Thyroid gland (tissue), 4 donors: ENCODE measurements at regions not wholly inside any gene's neighbourhood (a gene's known extent, or its start where the extent isn't known, plus 50 kb on each side); places are given as distances from the start of the nearest gene placed in this dataset.
"Not testable (repeated sequence)": the region's sequence is repeated elsewhere in the genome, so short reads cannot be mapped to it uniquely, and the experiment has no call there.

ENCODE experiments used
- DNase-seq, 2 donors: peaks; one replicate each; pipeline ENCODE4 v3.0.0-alpha.2; 2019
- H3K27ac ChIP-seq, 3 donors: fragments of 200-600 bp; sonication (generic); 1 replicate in 2 of 3; 2 replicates in 1 of 3; pipeline ENCODE4 v1.5.1; 2016 to 2019; ENCODE audit warnings: mild to moderate bottlenecking in 1 of 3, moderate library complexity in 1 of 3
- H3K27me3 ChIP-seq: fragments of 200-600 bp; sonication (generic); one replicate; pipeline ENCODE4 v1.5.1; 2019
- H3K36me3 ChIP-seq, 2 donors: fragments of 200-600 bp; sonication (generic); one replicate each; pipeline ENCODE4 v1.5.1; 2016 to 2019
- H3K4me1 ChIP-seq, 2 donors: fragments of 200-600 bp; sonication (generic); one replicate each; pipeline ENCODE4 v1.5.1; 2017 to 2019
- H3K4me3 ChIP-seq, 3 donors: fragments of 200-600 bp; sonication (generic); replicated peaks in 1 of 3; 1 replicate in 2 of 3; 2 replicates in 1 of 3; pipeline ENCODE4 v1.5.1; 2016; ENCODE audit warnings: mild to moderate bottlenecking in 1 of 3
- H3K9me3 ChIP-seq: fragments of 200-600 bp; sonication (generic); one replicate; pipeline ENCODE4 v1.5.1; 2017
- WGBS, 2 donors: methylation state at CpG; one replicate each; pipeline ENCODE4 v1.1.5; 2017; 5-methylcytosine and 5-hydroxymethylcytosine counted together
- intact Hi-C: fragments of 100-400 bp; cut with DNase I; formaldehyde crosslinking; loops from one replicate; pipeline ENCODE4 v1.15.1; 2023

- WGBS, 2 donors, result 100% methylated on average over 6 to 9 of the region's 30 CpGs
- H3K27me3 ChIP-seq, intact Hi-C loops, H3K27ac ChIP-seq, H3K4me3 ChIP-seq, H3K9me3 ChIP-seq, DNase-seq, H3K4me1 ChIP-seq, H3K36me3 ChIP-seq: not testable (repeated sequence)
Observed at GRCh38 chr9:138174954-138175353, 297.4 kb downstream of the CACNA1B start.

DNA sequence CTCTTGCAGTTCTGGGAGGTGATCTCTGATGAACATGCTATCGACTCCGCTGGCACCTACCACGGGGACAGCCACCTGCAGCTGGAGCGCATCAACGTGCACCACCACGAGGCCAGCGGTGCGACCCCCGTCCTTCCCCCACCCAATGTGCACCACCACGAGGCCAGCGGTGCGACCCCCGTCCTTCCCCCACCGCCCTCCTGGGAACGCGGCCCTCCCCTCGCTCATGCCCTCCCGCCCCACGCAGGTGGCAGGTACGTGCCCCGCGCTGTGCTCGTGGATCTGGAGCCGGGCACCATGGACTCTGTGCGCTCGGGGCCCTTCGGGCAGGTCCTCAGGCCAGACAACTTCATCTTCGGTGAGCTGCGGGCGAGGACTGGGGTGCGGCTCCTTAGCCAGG lies 297.8 kb downstream of the CACNA1B start:
- H3K9me3 ChIP-seq, intact Hi-C loops, H3K27ac ChIP-seq, H3K27me3 ChIP-seq, H3K36me3 ChIP-seq, H3K4me1 ChIP-seq, H3K4me3 ChIP-seq, DNase-seq: not testable (repeated sequence)
- WGBS, 2 donors, result 96 to 97% methylated on average over 6 to 17 of the region's 31 CpGs

DNA sequence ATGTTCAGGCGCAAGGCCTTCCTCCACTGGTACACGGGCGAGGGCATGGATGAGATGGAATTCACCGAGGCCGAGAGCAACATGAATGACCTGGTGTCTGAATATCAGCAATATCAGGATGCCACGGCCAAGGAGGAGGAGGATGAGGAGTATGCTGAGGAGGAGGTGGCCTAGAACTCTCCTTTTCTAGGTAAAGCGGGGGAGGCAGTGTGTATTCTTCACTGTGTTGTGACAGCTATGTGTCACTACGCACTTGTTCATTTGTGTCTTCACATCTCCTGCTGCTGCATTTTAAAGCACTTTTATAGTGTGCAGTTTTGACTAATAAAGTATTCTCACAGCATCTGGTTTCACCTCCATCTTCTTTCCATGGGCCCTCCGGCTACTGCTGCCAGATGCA lies 299.5 kb downstream of the CACNA1B start:
- DNase-seq, H3K4me3 ChIP-seq, H3K4me1 ChIP-seq, intact Hi-C loops, H3K36me3 ChIP-seq, H3K9me3 ChIP-seq, H3K27me3 ChIP-seq, H3K27ac ChIP-seq: not testable (repeated sequence)
- WGBS, 2 donors, result 79 to 89% methylated on average over 9 of the region's 9 CpGs

GRCh38 chr9:138179003-138179402 lies 301.4 kb downstream of the CACNA1B start:
- DNase-seq, H3K27me3 ChIP-seq, H3K27ac ChIP-seq, H3K4me3 ChIP-seq, H3K4me1 ChIP-seq, H3K36me3 ChIP-seq, H3K9me3 ChIP-seq, intact Hi-C loops: not testable (repeated sequence)
- 67 to 79% methylated on average over 1 to 4 of the region's 4 CpGs for WGBS, 2 donors

- WGBS, 2 donors, result 27 to 38% methylated on average over 3 of the region's 3 CpGs
- H3K4me3 ChIP-seq, intact Hi-C loops, DNase-seq, H3K27ac ChIP-seq, H3K9me3 ChIP-seq, H3K27me3 ChIP-seq, H3K4me1 ChIP-seq, H3K36me3 ChIP-seq: not testable (repeated sequence)
Observed at GRCh38 chr9:138179671-138180070, 302.1 kb downstream of the CACNA1B start.

GRCh38 chr9:138181963-138182362 lies 304.4 kb downstream of the CACNA1B start:
- H3K27ac ChIP-seq, H3K4me3 ChIP-seq, intact Hi-C loops, H3K27me3 ChIP-seq, H3K4me1 ChIP-seq, DNase-seq, H3K9me3 ChIP-seq, H3K36me3 ChIP-seq: not testable (repeated sequence)
- WGBS, 2 donors, result 49 to 56% methylated on average over 1 of the region's 1 CpG

DNA sequence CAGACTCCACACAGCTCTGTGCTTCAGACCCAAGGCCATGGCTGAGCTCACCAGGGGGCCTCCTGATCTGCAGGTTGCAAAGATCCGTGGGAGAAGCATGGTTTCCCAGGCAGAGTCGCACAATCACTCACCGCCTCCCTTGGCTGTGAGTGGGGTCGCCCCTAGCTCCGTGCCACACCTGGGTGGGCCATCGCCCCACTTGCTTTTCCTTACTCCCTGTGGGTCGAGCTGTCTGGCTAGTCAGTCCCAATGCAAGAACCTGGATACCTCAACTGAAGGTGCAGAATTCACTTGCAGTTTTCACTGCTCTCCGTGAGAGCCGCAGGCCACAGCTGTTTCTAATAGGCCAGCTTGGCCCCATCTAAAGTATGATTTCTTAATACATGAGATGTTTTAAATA lies 319.6 kb downstream of the CACNA1B start:
- H3K27me3 ChIP-seq, DNase-seq, H3K4me1 ChIP-seq, H3K9me3 ChIP-seq, intact Hi-C loops, H3K36me3 ChIP-seq, H3K4me3 ChIP-seq, H3K27ac ChIP-seq: not testable (repeated sequence)
- WGBS, 2 donors, result 83 to 90% methylated on average over 8 to 9 of the region's 9 CpGs

- H3K4me3 ChIP-seq, H3K4me1 ChIP-seq, DNase-seq, intact Hi-C loops, H3K27me3 ChIP-seq, H3K36me3 ChIP-seq, H3K9me3 ChIP-seq, H3K27ac ChIP-seq: not testable (repeated sequence)
- 100% methylated on average over 1 of the region's 1 CpG for WGBS, 2 donors
Observed at GRCh38 chr9:138198963-138199362, 321.4 kb downstream of the CACNA1B start.

GRCh38 chr9:138199917-138200316 lies 322.3 kb downstream of the CACNA1B start:
- H3K36me3 ChIP-seq, H3K4me3 ChIP-seq, H3K9me3 ChIP-seq, H3K4me1 ChIP-seq, DNase-seq, H3K27me3 ChIP-seq, H3K27ac ChIP-seq, intact Hi-C loops: not testable (repeated sequence)
- 86 to 90% methylated on average over 12 of the region's 12 CpGs for WGBS, 2 donors

DNA sequence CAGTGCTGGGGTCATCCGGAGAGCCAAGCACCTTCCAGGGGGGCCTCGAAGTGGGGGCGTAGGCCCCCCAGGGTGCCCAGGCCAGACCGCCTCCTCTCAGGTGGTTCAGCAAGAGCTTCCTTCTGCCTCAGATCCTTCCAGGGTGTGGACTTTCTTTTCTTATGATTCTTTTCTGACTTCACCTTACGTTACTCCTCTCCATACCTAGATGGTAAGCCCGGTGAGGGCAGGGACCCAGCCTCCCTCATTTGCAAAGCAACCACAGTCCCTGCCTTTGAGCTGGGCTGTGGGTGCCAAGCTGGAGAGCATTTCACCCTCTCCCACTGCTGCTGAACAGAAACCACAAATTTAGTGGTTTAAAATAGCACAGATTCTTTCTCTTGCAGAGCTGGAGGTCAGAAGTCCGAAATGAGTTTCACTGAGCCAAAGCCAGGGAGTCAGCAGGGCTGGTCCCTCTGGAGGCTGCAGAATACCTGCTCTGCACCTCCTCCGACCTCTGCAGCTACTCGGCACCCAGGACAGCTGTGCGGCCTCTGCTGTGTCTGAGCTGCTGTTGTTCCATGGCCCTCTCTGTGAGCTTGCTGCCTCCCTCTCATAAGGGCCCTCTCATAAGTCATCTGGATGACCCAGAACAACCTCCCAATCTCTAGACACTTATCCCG lies 323.0 kb downstream of the CACNA1B start:
- intact Hi-C loops, H3K4me1 ChIP-seq, DNase-seq, H3K36me3 ChIP-seq, H3K27me3 ChIP-seq, H3K4me3 ChIP-seq, H3K27ac ChIP-seq, H3K9me3 ChIP-seq: not testable (repeated sequence)
- WGBS, 2 donors, result 63 to 92% methylated on average over 3 to 7 of the region's 11 CpGs

DNA sequence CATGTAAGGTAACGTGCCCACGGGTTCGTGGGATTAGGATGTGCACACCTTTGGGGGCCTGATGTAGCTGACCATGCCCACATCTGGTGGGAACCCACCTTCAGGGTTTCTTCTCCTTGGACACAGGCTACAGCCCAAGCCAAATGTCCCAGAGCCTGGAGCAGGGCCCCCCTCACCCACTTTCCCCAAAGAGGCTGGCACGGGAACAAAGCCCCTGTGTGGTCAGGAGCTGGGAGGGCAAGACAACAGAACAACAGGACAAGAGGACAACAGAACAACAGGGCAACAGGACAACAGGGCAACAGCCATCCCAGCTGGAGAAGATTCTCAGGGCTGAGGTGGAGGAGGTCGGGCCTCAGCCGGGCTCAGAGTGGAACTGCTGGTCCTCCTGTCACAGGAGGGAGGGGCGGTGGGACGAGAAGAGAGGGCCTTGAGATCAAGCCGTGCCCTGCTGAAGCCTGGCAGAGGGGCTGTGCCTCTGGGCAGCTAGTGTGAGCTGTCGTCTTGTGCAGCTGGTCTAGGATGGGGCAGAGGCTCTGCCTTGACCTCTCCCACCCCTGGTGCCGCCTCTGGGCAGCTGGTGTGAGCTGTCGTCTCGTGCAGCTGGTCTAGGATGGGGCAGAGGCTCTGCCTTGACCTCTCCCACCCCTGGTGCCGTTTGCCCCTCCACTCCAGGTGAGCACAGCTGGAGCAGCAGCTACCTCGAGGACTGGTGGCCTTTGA lies 323.7 kb downstream of the CACNA1B start:
- H3K4me3 ChIP-seq, DNase-seq, H3K36me3 ChIP-seq, H3K9me3 ChIP-seq, H3K27ac ChIP-seq, intact Hi-C loops, H3K27me3 ChIP-seq, H3K4me1 ChIP-seq: not testable (repeated sequence)
- 71 to 80% methylated on average over 6 to 11 of the region's 15 CpGs for WGBS, 2 donors

DNA sequence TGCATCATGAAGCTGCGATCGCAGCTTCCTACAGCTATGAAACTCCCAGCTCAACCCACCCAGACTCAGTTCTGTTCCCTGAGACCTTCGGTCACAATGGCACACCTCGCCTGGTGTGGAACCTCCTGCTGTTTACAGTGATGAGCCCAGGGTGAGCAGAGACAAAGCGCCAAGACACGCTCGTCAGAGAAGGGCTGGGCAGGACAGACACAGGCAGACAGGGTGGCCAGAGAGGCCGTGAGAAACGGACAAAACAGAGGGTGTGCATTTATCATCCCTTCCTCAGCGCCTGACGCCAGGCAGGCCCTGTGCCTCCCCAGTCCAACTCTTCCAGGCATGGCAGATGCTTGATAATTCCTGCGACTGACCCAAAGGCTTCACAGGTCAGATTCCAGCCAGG lies 324.5 kb downstream of the CACNA1B start:
- H3K36me3 ChIP-seq, DNase-seq, H3K27ac ChIP-seq, H3K9me3 ChIP-seq, H3K4me3 ChIP-seq, intact Hi-C loops, H3K27me3 ChIP-seq, H3K4me1 ChIP-seq: not testable (repeated sequence)
- WGBS, 2 donors, result 80 to 82% methylated on average over 5 to 10 of the region's 12 CpGs

- H3K36me3 ChIP-seq, H3K27me3 ChIP-seq, H3K9me3 ChIP-seq, H3K4me3 ChIP-seq, H3K27ac ChIP-seq, intact Hi-C loops, DNase-seq, H3K4me1 ChIP-seq: not testable (repeated sequence)
- 51 to 60% methylated on average over 7 of the region's 7 CpGs for WGBS, 2 donors
Observed at GRCh38 chr9:138203304-138203703, 325.7 kb downstream of the CACNA1B start.
